Uterus (tissue), 3 donors: ENCODE measurements at regions not wholly inside any gene's neighbourhood (a gene's known extent, or its start where the extent isn't known, plus 50 kb on each side); places are given as distances from the start of the nearest gene placed in this dataset.

Experiments
- DNase-seq, 2 donors: peaks; one replicate each; pipeline ENCODE4 v3.0.0-alpha.2; 2019 to 2020
- H3K27ac ChIP-seq, 2 donors: fragments of 200-600 bp; sonication (generic); 1 replicate in 1 of 2; 2 replicates in 1 of 2; pipeline ENCODE4 v1.5.1; 2016 to 2018
- H3K27me3 ChIP-seq, 2 donors: fragments of 200-600 bp; sonication (generic); one replicate each; pipeline ENCODE4 v1.5.1; 2018 to 2019; ENCODE audit warnings: control low read depth in 1 of 2
- H3K36me3 ChIP-seq, 2 donors: fragments of 200-600 bp; sonication (generic); one replicate each; pipeline ENCODE4 v1.5.1; 2019; ENCODE audit warnings: control low read depth in 1 of 2
- H3K4me1 ChIP-seq, 2 donors: fragments of 200-600 bp; sonication (generic); one replicate each; pipeline ENCODE4 v1.5.1; 2018 to 2019; ENCODE audit warnings: control low read depth in 1 of 2
- H3K4me3 ChIP-seq, 2 donors: fragments of 200-600 bp; sonication (generic); 1 replicate in 1 of 2; 2 replicates in 1 of 2; pipeline ENCODE4 v1.5.1; 2018 to 2019; ENCODE audit warnings: mild to moderate bottlenecking in 1 of 2
- H3K9me3 ChIP-seq, 2 donors: fragments of 200-600 bp; sonication (generic); one replicate each; pipeline ENCODE4 v1.5.1; 2019; ENCODE audit warnings: control low read depth in 1 of 2
- CTCF ChIP-seq, 4 experiments: fragments of 200-600 bp in 2 of 4; fragments of 450-650 bp in 2 of 4; sonication (generic) in 2 of 4; IDR thresholded peaks; one replicate each; pipeline ENCODE4 v1.5.1; 2016 to 2019; ENCODE audit warnings: antibody characterized with exemption in 4 of 4, mild to moderate bottlenecking in 2 of 4, moderate library complexity in 1 of 4
- POLR2A ChIP-seq, 2 donors: fragments of 450-650 bp; IDR thresholded peaks; one replicate each; pipeline ENCODE4 v1.6.1; 2016; ENCODE audit warnings: antibody characterized with exemption in 2 of 2, mild to moderate bottlenecking in 1 of 2, moderate library complexity in 1 of 2
- intact Hi-C: fragments of 100-400 bp; cut with DNase I; formaldehyde crosslinking; loops from one replicate; pipeline ENCODE4 v1.15.1; 2023; ENCODE audit warnings: low total_unique reads
- donor health status: DM: yes; HTN: yes; CAD: no.

- Histone ChIP-seq H3K36me3 (no peaks in the 10 kb centered on the region), H3K4me3 (no peak overlapping the region), H3K4me1 (no peaks in the 10 kb centered on the region), H3K27me3 (no peaks in the 10 kb centered on the region), H3K9me3 (no peaks in the 10 kb centered on the region), H3K27ac (no peak overlapping the region)
- intact Hi-C loops, result no loop called here
- TF ChIP-seq POLR2A (IDR thresholded peaks at IDR 0.05) (no peak), CTCF (IDR thresholded peaks at IDR 0.05) (no peak)
- DNase-seq, result no peak
These were observed 246.7 kb upstream of the TRPM3 start for GRCh38 chr9:71368157-71368556.

DNA sequence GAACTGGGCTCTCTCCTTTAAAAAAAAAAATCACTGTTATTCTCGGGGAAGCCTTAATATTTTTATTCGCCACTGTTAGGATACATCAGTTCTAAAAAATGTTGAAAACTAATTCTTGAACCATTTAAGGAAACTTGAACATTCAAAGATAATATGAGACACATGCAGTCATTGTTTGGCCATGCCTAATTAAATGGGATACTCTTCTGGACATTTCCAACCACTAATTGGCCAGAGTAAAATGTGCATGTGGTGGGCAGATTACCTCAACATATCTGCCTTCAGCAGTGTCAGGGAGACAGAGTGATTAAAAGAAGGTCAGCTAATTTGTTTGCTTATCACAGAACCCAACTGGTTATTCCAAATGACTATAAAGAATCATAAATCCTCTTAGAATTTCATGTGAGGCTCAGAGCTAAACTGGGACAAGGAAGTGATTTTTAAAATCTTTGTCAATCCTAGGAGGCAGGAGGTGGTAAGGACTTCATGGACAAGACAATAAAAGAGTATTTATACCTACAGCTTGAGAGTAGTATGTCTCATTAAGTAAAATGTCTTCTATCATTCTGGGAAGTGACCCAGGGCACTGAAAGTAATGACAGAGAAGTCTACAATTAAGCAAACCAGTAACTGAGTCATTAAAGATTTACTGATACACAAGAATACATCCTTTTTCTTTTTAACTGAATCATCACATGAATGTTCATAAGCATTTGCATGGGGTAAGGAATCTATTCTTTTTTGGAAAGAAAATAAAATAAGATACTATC is 242.9 kb upstream of the TRPM3 start:
- no peaks in the 10 kb centered on the region for H3K9me3 ChIP-seq
- H3K27me3 ChIP-seq, result no peaks in the 10 kb centered on the region
- no peak overlapping the region for H3K4me3 ChIP-seq
- intact Hi-C loops, result no loop called here
- no peak overlapping the region for H3K27ac ChIP-seq
- no peak for DNase-seq
- no peaks in the 10 kb centered on the region for H3K4me1 ChIP-seq
- no peak for TF ChIP-seq POLR2A (IDR thresholded peaks at IDR 0.05)
- no peak for TF ChIP-seq CTCF (IDR thresholded peaks at IDR 0.05)
- no peaks in the 10 kb centered on the region for H3K36me3 ChIP-seq

DNA sequence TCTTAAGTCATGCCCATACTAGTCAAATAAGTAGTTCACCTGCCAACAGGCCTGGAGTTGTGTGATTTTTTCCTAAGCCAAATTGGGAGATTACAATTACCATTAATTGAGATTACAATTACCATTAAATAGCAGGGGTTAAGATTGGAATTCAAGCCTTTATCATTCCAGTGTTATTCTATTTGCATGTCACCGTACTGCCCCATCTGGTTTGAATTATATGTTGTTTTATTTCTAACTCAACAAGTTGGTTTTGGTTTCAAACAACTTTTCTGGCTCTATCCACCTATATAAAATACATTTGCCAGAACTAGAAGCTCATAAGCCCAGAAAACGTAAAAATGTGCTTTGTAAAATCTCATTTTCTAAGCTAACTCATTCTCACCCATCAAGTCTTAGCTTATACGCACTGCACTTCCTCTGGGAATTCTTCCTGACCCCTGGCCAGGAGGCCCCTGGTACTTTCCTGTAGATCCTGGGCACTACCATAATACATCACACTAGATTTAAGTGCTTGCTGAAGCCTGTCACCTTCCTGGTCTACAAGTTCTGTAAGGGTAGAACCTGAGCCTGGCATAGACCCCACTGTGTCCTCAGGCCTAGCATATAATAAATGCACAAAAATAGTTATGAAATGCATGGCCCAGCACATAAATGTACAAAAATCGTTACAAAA is 242.0 kb upstream of the TRPM3 start:
- TF ChIP-seq POLR2A (IDR thresholded peaks at IDR 0.05), result no peak
- TF ChIP-seq CTCF (IDR thresholded peaks at IDR 0.05), result no peak
- Histone ChIP-seq H3K4me1 (no peaks in the 10 kb centered on the region), H3K27ac (no peak overlapping the region), H3K4me3 (no peak overlapping the region), H3K27me3 (no peaks in the 10 kb centered on the region), H3K36me3 (no peaks in the 10 kb centered on the region), H3K9me3 (no peaks in the 10 kb centered on the region)
- no peak for DNase-seq
- intact Hi-C loops, result no loop called here

DNA sequence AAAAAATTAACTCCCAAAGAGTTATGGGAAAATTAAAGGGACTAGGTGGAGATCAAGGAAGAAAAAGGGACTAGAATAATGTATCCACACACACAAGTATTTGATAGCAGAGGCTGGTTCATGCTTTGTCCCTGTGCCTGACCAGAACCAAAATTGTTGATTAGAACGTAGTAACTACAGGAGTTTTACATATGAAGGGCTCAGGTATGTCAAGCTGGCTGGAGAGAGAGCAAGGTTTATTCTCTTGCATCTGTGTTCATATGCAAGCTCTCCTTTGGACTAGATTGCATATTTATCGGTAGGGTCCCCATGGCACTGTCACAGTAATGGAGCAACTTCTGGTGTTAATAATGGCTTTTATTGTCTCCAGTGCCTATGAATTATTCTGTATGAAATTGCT is 239.9 kb upstream of the TRPM3 start:
- no peak overlapping the region for H3K27ac ChIP-seq
- no peaks in the 10 kb centered on the region for H3K27me3 ChIP-seq
- H3K36me3 ChIP-seq, result no peaks in the 10 kb centered on the region
- no peaks in the 10 kb centered on the region for H3K4me1 ChIP-seq
- intact Hi-C loops, result no loop called here
- DNase-seq, result no peak
- no peak for TF ChIP-seq CTCF (IDR thresholded peaks at IDR 0.05)
- no peak for TF ChIP-seq POLR2A (IDR thresholded peaks at IDR 0.05)
- no peak overlapping the region for H3K4me3 ChIP-seq
- H3K9me3 ChIP-seq, result no peaks in the 10 kb centered on the region

DNA sequence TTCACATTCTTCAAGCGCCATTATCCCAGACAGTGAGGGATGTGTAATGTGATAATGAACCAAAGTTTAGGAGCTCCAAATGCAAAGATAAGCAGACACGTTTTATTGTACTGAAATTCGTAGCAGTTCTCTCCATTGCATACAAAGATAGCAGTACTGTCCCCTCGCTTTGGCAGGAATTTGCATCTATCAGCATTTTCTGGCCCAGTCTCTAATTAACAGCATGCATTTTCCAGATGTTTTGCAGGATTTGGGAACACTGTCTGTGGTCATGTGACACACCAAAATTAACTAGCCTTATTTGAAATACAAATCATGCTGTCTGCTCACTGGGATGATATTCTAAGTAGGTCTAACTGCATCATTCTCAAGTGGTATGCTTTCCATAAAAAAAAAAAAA is 235.9 kb upstream of the TRPM3 start:
- DNase-seq, result no peak
- no peaks in the 10 kb centered on the region for H3K9me3 ChIP-seq
- H3K27me3 ChIP-seq, result no peaks in the 10 kb centered on the region
- TF ChIP-seq POLR2A (IDR thresholded peaks at IDR 0.05) (no peak), CTCF (IDR thresholded peaks at IDR 0.05) (no peak)
- intact Hi-C loops, result no loop called here
- no peaks in the 10 kb centered on the region for H3K36me3 ChIP-seq
- H3K27ac ChIP-seq, result no peak overlapping the region
- no peaks in the 10 kb centered on the region for H3K4me1 ChIP-seq
- H3K4me3 ChIP-seq, result no peak overlapping the region
